ENCODE measurements at regions not wholly inside any gene's neighbourhood (a gene's known extent, or its start where the extent isn't known, plus 50 kb on each side); places are given as distances from the start of the nearest gene placed in this dataset.

DNA sequence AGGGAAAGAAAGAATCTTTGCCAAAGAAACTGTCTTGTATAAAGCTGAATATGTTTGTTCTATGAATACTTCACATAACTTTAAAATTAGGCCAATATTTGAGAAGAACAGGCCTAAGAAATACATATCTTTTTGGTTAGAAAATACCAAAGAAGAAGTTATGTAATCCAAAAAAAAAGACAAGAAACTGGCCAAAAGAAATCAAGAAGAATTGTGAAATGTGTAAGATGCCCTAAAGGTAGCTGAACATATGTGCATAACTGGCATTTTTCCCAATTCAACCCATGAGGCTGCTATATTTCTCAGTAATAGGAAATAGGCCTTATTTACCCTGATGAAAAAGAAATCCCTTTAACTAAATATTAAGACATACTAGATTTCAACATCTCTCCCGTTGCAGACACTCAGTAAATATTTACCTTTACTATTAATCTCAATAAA lies 290.0 kb downstream of the CETN3 start:
- TF ChIP-seq EZH2phosphoT487 (IDR thresholded peaks at IDR 0.05; ENCODE audit: low read depth, severe bottlenecking, unreplicated experiment), result no peak
- TF ChIP-seq, protein P1, sequence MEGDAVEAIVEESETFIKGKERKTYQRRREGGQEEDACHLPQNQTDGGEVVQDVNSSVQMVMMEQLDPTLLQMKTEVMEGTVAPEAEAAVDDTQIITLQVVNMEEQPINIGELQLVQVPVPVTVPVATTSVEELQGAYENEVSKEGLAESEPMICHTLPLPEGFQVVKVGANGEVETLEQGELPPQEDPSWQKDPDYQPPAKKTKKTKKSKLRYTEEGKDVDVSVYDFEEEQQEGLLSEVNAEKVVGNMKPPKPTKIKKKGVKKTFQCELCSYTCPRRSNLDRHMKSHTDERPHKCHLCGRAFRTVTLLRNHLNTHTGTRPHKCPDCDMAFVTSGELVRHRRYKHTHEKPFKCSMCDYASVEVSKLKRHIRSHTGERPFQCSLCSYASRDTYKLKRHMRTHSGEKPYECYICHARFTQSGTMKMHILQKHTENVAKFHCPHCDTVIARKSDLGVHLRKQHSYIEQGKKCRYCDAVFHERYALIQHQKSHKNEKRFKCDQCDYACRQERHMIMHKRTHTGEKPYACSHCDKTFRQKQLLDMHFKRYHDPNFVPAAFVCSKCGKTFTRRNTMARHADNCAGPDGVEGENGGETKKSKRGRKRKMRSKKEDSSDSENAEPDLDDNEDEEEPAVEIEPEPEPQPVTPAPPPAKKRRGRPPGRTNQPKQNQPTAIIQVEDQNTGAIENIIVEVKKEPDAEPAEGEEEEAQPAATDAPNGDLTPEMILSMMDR (IDR thresholded peaks at IDR 0.05; ENCODE audit: poor library complexity), result no peak
- no peak for TF ChIP-seq EZH2 (IDR thresholded peaks at IDR 0.05; ENCODE audit: borderline replicate concordance)
